Gastrocnemius medialis (tissue), 4 donors: ENCODE measurements at regions not wholly inside any gene's neighbourhood (a gene's known extent, or its start where the extent isn't known, plus 50 kb on each side); places are given as distances from the start of the nearest gene placed in this dataset.

Experiments used
- CTCF ChIP-seq, 5 experiments: fragments of 450-650 bp in 3 of 5; fragments of 200-600 bp in 2 of 5; sonication (generic) in 2 of 5; IDR thresholded peaks in 4 of 5; conservative IDR thresholded peaks in 1 of 5; 1 replicate in 4 of 5; 2 replicates in 1 of 5; pipeline ENCODE4 v1.5.1; 2016 to 2019; ENCODE audit warnings: antibody characterized with exemption in 5 of 5, mild to moderate bottlenecking in 3 of 5, moderate library complexity in 3 of 5
- POLR2A ChIP-seq, 2 donors: fragments of 450-650 bp; IDR thresholded peaks; one replicate each; pipeline ENCODE4 v1.6.1; 2017; ENCODE audit warnings: antibody characterized with exemption in 2 of 2, mild to moderate bottlenecking in 2 of 2, moderate library complexity in 2 of 2

DNA sequence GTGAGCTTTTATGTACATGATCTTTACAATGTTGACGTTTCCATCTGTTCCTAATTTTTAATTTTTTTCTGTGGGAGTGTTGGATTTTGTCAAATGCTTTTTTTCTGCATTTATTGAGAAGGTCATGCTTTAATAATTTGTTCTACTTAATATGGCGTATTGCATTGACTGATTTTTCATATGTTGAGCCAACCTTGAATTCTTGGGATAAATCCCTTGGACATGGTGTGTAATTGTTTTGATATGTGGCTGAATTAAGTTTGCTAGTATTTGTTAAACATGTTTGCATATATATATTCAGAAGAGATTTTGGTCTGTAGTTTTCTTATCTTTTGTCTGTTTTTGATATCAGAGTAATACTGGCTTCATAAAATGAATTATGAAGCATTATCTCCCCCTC, 256.7 kb downstream of the EDEM1 start:
- TF ChIP-seq CTCF (IDR thresholded peaks at IDR 0.05 in 4 of 5, conservative IDR thresholded peaks at IDR 0.05 in 1 of 5), result no peak
- TF ChIP-seq POLR2A (IDR thresholded peaks at IDR 0.05), result no peak
